HG03521 (cell line): ENCODE measurements at regions not wholly inside any gene's neighbourhood (a gene's known extent, or its start where the extent isn't known, plus 50 kb on each side); places are given as distances from the start of the nearest gene placed in this dataset.
"Not testable (repeated sequence)": the region's sequence is repeated elsewhere in the genome, so short reads cannot be mapped to it uniquely, and the experiment has no call there.

Source experiments
- ATAC-seq: cut with Tn5 transposase; IDR thresholded peaks from one replicate; pipeline ENCODE4 v1.9.1; 2021; ENCODE audit warnings: mild to moderate bottlenecking, moderate library complexity; ENCODE audit not compliant: unreplicated experiment

- no peak for ATAC-seq
Measured at GRCh38 chr10:29882766-29883165, 176.6 kb downstream of the JCAD start.

- ATAC-seq: no peak
Measured at GRCh38 chr10:29881811-29882210, 177.6 kb downstream of the JCAD start.

GRCh38 chr10:29881336-29881771 lies 178.0 kb downstream of the JCAD start:
- ATAC-seq: no peak

GRCh38 chr10:29880856-29881255 lies 178.5 kb downstream of the JCAD start:
- ATAC-seq: no peak

- no peak for ATAC-seq
Measured at GRCh38 chr10:29879862-29880261, 179.5 kb downstream of the JCAD start.

GRCh38 chr10:29878492-29878891 lies 180.9 kb downstream of the JCAD start:
- ATAC-seq: no peak

- ATAC-seq: no peak
Measured at GRCh38 chr10:29877793-29878491, 181.4 kb downstream of the JCAD start.

DNA sequence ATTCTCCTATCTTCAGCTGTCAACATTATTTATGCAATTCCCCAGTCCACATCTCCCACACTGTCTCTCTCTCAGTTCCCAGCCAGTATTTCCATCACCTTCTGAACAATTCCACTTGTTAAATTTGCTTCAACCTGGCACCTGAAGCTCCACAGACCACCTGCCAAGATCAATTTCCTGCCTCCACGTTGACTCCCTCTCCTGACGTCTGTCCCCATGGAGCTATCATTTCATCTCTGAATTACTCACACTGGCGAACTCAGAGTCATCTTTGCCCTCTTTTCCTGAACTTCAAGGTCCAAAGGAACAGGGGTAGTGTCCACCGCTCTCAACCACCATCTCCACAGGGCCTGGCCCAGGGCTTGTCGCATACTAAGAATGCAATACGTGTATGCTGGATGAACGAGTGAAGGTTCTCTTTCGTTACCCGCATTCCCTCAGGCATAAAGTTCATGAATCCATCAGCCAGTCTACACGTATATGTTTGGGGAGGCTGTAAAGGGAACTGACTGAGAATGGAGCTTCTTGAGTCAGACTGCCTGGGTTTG lies 183.3 kb downstream of the JCAD start:
- ATAC-seq: no peak

DNA sequence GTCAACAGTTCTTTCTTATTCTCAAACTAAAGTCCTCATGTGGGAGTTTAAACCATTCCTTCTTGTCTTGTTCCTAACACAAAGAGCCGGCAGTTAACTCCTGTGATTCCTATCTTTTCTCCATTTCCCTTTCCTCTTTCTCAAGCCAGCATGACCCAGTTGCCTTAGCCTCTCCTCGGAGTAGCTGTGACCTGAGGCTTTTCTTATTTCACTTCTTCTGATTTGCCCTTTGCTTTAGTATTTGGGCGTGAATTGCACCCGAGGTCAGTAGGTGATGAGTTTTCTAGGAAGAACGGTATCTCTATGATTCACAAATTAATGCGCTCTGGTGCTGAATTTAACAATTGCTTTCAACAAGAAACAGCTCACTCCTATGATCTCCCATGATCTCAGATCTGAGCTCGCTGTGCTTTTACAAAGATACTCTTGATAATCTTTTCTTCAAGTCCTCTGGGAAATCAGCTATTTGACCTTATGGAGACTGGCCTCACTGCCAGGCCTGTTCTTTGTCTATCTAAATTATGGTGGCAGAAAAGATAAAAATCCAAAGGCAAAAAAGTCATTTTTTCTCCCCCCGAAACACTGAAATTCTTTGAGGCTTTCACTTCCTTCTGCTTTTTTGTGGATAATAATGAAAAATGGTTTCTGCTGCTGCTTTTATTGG lies 184.6 kb downstream of the JCAD start:
- ATAC-seq: no peak

DNA sequence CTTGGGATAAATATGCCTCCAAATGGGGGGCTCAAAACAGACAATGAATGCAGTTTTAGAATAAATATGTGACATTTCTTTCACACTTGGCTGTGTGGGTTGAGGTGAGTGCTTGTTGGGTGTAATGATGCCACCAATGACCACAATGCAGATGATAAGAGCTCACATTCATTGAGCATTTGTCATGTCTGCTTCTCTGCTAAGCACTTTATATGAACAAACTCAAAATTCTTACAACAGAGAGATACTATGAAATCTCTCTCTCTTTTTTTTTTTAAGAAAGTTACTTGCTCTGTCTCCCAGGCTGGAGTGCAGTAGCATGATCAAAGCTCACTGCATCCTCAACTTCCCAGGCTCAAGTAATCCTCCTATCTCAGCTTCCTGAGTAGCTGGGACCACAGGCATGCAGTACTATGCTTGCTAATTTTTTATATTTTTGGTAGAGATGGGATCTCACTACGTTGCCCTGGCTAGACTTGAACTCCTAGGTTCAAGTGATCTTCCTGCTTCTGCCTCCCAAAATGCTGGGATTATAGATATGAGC lies 185.4 kb downstream of the JCAD start:
- ATAC-seq: no peak

GRCh38 chr10:29870522-29871044 lies 188.8 kb downstream of the JCAD start:
- no peak for ATAC-seq

DNA sequence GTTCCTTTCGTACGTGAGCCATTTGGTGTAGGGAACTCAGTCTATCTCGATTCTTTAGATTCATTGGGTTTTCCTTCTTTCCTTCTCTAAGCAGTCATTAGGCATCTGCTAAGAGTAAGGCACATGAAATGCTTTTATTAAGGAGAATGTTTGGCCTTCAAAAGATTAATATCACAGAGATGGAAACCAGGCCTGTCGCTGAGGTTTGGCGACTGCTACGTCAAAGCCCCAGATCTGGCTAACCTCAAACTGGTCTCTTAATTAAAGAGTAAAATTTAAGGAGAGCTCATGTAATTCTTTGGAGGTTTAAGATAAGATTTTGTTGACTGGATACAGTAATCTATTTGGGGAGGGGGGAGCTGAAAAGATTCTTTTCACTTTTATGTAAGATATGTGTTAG lies 189.8 kb downstream of the JCAD start:
- ATAC-seq: no peak

GRCh38 chr10:29866356-29866755 lies 193.0 kb downstream of the JCAD start:
- no peak for ATAC-seq

DNA sequence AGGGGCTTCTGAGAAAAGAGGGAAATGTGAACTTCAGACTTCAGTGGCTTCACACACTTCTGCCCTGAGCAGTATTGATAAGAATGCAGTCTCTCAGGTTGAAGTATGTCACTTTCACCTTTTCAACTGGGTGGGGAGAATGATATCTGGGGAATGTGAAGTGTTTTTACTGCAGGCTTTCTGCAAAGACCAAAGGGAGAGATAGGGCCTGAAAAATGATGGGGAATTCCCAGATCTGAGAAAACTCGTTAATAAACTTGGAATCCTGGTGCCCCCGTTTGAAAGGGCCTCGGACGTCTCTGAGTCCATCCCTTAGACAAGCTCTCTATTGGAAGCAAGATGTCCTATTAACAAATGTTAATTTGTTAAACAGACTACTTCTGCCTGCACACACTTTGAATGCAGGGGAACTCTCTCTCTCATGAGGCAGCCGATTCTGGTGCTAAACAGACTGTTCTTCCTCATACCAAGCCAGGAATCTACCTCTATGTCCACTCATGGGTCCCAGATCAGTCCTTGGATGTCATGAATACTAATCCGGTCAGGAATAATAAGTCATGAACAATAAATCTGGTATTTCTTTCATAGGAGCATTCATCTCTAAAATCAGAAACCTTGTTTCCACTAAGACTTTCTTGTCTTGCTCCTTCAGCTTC lies 193.6 kb downstream of the JCAD start:
- no peak for ATAC-seq

GRCh38 chr10:29862923-29863614 lies 196.3 kb downstream of the JCAD start:
- no peak for ATAC-seq

- ATAC-seq: no peak
Measured at GRCh38 chr10:29861811-29862505, 197.4 kb downstream of the JCAD start.

DNA sequence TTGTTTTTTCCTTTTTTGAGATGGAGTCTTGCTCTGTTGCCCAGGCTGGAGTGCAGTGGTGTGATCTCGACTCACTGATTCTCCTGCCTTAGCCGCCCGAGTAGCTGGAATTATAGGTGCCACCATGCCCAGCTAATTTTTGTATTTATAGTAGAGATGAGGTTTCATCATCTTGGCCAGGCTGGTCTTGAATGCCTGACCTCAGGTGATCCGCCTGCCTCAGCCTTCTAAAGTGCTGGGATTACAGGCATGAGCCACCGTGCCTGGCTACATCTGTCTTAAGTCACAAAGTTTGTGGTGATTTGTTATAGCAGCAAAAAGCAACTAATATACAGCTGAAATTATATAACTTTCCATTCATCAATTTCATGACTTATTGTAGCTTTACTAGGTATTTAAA lies 198.2 kb downstream of the JCAD start:
- ATAC-seq: not testable (repeated sequence)

- ATAC-seq: no peak
Measured at GRCh38 chr10:29860166-29860565, 199.2 kb downstream of the JCAD start.

DNA sequence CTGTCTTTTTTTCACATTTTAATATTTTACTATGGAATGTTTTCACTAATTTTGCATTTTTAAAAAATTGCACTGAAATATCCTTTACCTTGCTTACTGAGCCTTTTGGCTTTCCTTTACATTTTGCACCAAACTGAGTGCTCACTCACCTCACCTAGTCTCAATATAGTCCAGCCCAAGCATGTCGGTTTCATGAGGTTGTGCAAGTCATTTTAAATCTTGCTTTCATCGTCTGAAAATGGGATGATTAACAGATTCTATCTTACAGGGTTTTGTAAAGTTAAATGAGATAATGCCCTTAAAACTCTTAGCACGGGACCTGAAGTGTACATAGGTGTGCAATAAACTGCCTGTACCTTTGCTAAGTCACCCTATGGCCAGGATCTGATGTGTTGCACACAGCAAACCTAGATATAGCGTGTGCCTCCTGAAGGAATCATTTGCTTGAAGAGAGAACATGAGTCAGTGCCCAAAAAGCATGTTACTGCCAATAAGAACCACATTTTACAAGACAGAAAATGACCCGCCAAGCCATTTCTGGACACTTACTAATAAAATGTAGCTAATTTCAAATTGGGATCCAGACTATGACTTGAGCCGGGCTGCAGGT lies 199.8 kb downstream of the JCAD start:
- no peak for ATAC-seq
